ENCODE measurements at regions not wholly inside any gene's neighbourhood (a gene's known extent, or its start where the extent isn't known, plus 50 kb on each side); places are given as distances from the start of the nearest gene placed in this dataset.

- TF ChIP-seq CTCF (optimal IDR thresholded peaks at IDR 0.05 in 1 of 3, IDR thresholded peaks at IDR 0.05 in 1 of 3, conservative IDR thresholded peaks at IDR 0.05 in 1 of 3; ENCODE audit: extremely low read depth in 1 of 3, insufficient read depth in 2 of 3, low read length in 3 of 3), result no peak
- TF ChIP-seq EZH2 (IDR thresholded peaks at IDR 0.05; ENCODE audit: low read length), result no peak
These were observed 59.6 kb upstream of the LYZL1 start for GRCh38 chr10:29229258-29229705.
